Parathyroid adenoma (tissue), 2 donors: ENCODE measurements at regions not wholly inside any gene's neighbourhood (a gene's known extent, or its start where the extent isn't known, plus 50 kb on each side); places are given as distances from the start of the nearest gene placed in this dataset.

Experiments
- H2AFZ ChIP-seq: fragments of 300-600 bp; sonication (generic); one replicate; pipeline ENCODE4 v1.7.0; 2017; ENCODE audit warnings: antibody characterized with exemption, mild to moderate bottlenecking
- H3K27ac ChIP-seq: fragments of 300-600 bp; sonication (generic); one replicate; pipeline ENCODE4 v1.7.0; 2017
- H3K27me3 ChIP-seq: fragments of 300-600 bp; sonication (generic); one replicate; pipeline ENCODE4 v1.7.0; 2017; ENCODE audit warnings: low read length; ENCODE audit not compliant: control insufficient read depth, insufficient read depth
- H3K36me3 ChIP-seq: fragments of 300-600 bp; sonication (generic); one replicate; pipeline ENCODE4 v1.7.0; 2017; ENCODE audit warnings: low read length; ENCODE audit not compliant: control insufficient read depth, insufficient read depth
- H3K4me1 ChIP-seq: fragments of 300-600 bp; sonication (generic); one replicate; pipeline ENCODE4 v1.7.0; 2017; ENCODE audit warnings: control low read depth
- H3K4me2 ChIP-seq: fragments of 300-600 bp; sonication (generic); one replicate; pipeline ENCODE4 v1.7.0; 2017; ENCODE audit warnings: low read length
- H3K4me3 ChIP-seq: fragments of 300-600 bp; sonication (generic); one replicate; pipeline ENCODE4 v1.7.0; 2017; ENCODE audit warnings: low read depth, low read length
- H3K79me2 ChIP-seq: fragments of 300-600 bp; sonication (generic); one replicate; pipeline ENCODE4 v1.7.0; 2017; ENCODE audit warnings: control low read depth
- H3K9ac ChIP-seq: fragments of 300-600 bp; sonication (generic); one replicate; pipeline ENCODE4 v1.7.0; 2017; ENCODE audit warnings: mild to moderate bottlenecking
- H3K9me3 ChIP-seq: fragments of 300-600 bp; sonication (generic); one replicate; pipeline ENCODE4 v1.7.0; 2017; ENCODE audit warnings: low read length; ENCODE audit not compliant: control insufficient read depth
- CTCF ChIP-seq: fragments of 300-600 bp; sonication (generic); IDR thresholded peaks from one replicate; pipeline ENCODE4 v1.7.0; 2017; ENCODE audit warnings: antibody characterized with exemption, mild to moderate bottlenecking
- donor health status: primary hyperparathyroidism.

- Histone ChIP-seq H2AFZ (no peak overlapping the region), H3K27ac (no peak overlapping the region), H3K4me1 (no peaks in the 10 kb centered on the region), H3K36me3 (no peaks in the 10 kb centered on the region), H3K9ac (no peak overlapping the region), H3K4me2 (no peak overlapping the region), H3K79me2 (no peaks in the 10 kb centered on the region), H3K4me3 (no peak overlapping the region), H3K27me3 (no peaks in the 10 kb centered on the region), H3K9me3 (no peaks in the 10 kb centered on the region)
- no peak for TF ChIP-seq CTCF
These were observed 317.3 kb downstream of the TCERG1L start for GRCh38 chr10:130994191-130994590.

GRCh38 chr10:130994845-130995244 is 316.7 kb downstream of the TCERG1L start:
- no peak for TF ChIP-seq CTCF
- no peaks in the 10 kb centered on the region for H3K27me3 ChIP-seq
- H2AFZ ChIP-seq, result no peak overlapping the region
- no peaks in the 10 kb centered on the region for H3K9me3 ChIP-seq
- no peak overlapping the region for H3K9ac ChIP-seq
- H3K79me2 ChIP-seq, result no peaks in the 10 kb centered on the region
- H3K4me3 ChIP-seq, result no peak overlapping the region
- no peak overlapping the region for H3K27ac ChIP-seq
- H3K4me1 ChIP-seq, result no peaks in the 10 kb centered on the region
- no peak overlapping the region for H3K4me2 ChIP-seq
- H3K36me3 ChIP-seq, result no peaks in the 10 kb centered on the region

GRCh38 chr10:130997267-130998045 is 314.1 kb downstream of the TCERG1L start:
- H3K9ac ChIP-seq, result no peak overlapping the region
- H3K4me1 ChIP-seq, result no peaks in the 10 kb centered on the region
- H3K9me3 ChIP-seq, result no peaks in the 10 kb centered on the region
- H2AFZ ChIP-seq, result no peak overlapping the region
- no peaks in the 10 kb centered on the region for H3K79me2 ChIP-seq
- TF ChIP-seq CTCF, result no peak
- no peak overlapping the region for H3K27ac ChIP-seq
- H3K36me3 ChIP-seq, result no peaks in the 10 kb centered on the region
- no peak overlapping the region for H3K4me2 ChIP-seq
- no peak overlapping the region for H3K4me3 ChIP-seq
- no peaks in the 10 kb centered on the region for H3K27me3 ChIP-seq

- H3K4me1 ChIP-seq, result no peaks in the 10 kb centered on the region
- H3K4me3 ChIP-seq, result no peak overlapping the region
- no peaks in the 10 kb centered on the region for H3K27me3 ChIP-seq
- no peak for TF ChIP-seq CTCF
- no peaks in the 10 kb centered on the region for H3K79me2 ChIP-seq
- no peaks in the 10 kb centered on the region for H3K9me3 ChIP-seq
- H2AFZ ChIP-seq, result no peak overlapping the region
- no peak overlapping the region for H3K9ac ChIP-seq
- no peak overlapping the region for H3K4me2 ChIP-seq
- no peak overlapping the region for H3K27ac ChIP-seq
- no peaks in the 10 kb centered on the region for H3K36me3 ChIP-seq
These were observed 313.5 kb downstream of the TCERG1L start for GRCh38 chr10:130998046-130998435.

- Histone ChIP-seq H3K27ac (no peak overlapping the region), H3K36me3 (no peaks in the 10 kb centered on the region), H3K9ac (no peak overlapping the region), H3K4me1 (no peaks in the 10 kb centered on the region), H3K9me3 (no peaks in the 10 kb centered on the region), H3K4me2 (no peak overlapping the region), H3K79me2 (no peaks in the 10 kb centered on the region), H3K27me3 (no peaks in the 10 kb centered on the region), H2AFZ (no peak overlapping the region), H3K4me3 (no peak overlapping the region)
- no peak for TF ChIP-seq CTCF
These were observed 312.9 kb downstream of the TCERG1L start for GRCh38 chr10:130998642-130999041.
